Neural progenitor cell (in vitro differentiated cells): ENCODE measurements at regions not wholly inside any gene's neighbourhood (a gene's known extent, or its start where the extent isn't known, plus 50 kb on each side); places are given as distances from the start of the nearest gene placed in this dataset.

Experiments
- DNase-seq: peaks from one replicate; pipeline ENCODE4 v3.0.0-alpha.2; 2016; ENCODE audit warnings: low spot score
- H2AFZ ChIP-seq: fragments of 200-600 bp; sonication (generic); replicated peaks from 2 replicates; pipeline ENCODE4 v1.6.1; 2016; ENCODE audit warnings: antibody characterized with exemption
- H3F3A ChIP-seq: fragments of 200-600 bp; sonication (generic); 2 replicates; pipeline ENCODE4 v1.6.1; 2016; ENCODE audit warnings: antibody characterized with exemption, low read depth
- H3K27ac ChIP-seq: fragments of 200-600 bp; sonication (generic); 2 replicates; pipeline ENCODE4 v1.5.1; 2016; ENCODE audit warnings: mild to moderate bottlenecking
- H3K27me3 ChIP-seq: fragments of 200-600 bp; sonication (generic); 2 replicates; pipeline ENCODE4 v1.6.1; 2016; ENCODE audit warnings: mild to moderate bottlenecking, moderate library complexity
- H3K36me3 ChIP-seq: fragments of 200-600 bp; sonication (generic); 2 replicates; pipeline ENCODE4 v1.5.1; 2016
- H3K4me1 ChIP-seq: fragments of 200-600 bp; sonication (generic); 2 replicates; pipeline ENCODE4 v1.6.1; 2016; ENCODE audit warnings: mixed run types
- H3K4me2 ChIP-seq: fragments of 200-600 bp; sonication (generic); 2 replicates; pipeline ENCODE4 v1.6.1; 2016
- H3K4me3 ChIP-seq: fragments of 200-600 bp; sonication (generic); 2 replicates; pipeline ENCODE4 v1.5.1; 2016
- H3K79me2 ChIP-seq: fragments of 200-600 bp; sonication (generic); 2 replicates; pipeline ENCODE4 v1.6.1; 2016; ENCODE audit warnings: low read depth
- H3K9ac ChIP-seq: fragments of 200-600 bp; sonication (generic); 2 replicates; pipeline ENCODE4 v1.6.1; 2016
- H3K9me3 ChIP-seq: fragments of 200-600 bp; sonication (generic); 2 replicates; pipeline ENCODE4 v1.5.1; 2016; ENCODE audit warnings: low read depth
- H4K20me1 ChIP-seq: fragments of 200-600 bp; sonication (generic); 2 replicates; pipeline ENCODE4 v1.6.1; 2016; ENCODE audit warnings: low read depth
- H3K27ac Mint-ChIP-seq: 3 replicates; pipeline ENCODE4 v1.8.0; 2021; ENCODE audit warnings: mixed read lengths
- H3K27me3 Mint-ChIP-seq: 2 replicates; pipeline ENCODE4 v1.8.0; 2022; ENCODE audit warnings: low read depth, mild to moderate bottlenecking, inconsistent platforms, moderate library complexity, mixed read lengths; ENCODE audit not compliant: insufficient read depth
- H3K36me3 Mint-ChIP-seq: 3 replicates; pipeline ENCODE4 v1.8.0; 2021; ENCODE audit warnings: mixed read lengths
- H3K4me1 Mint-ChIP-seq: 3 replicates; pipeline ENCODE4 v1.8.0; 2021; ENCODE audit warnings: mixed read lengths
- H3K4me3 Mint-ChIP-seq: 3 replicates; pipeline ENCODE4 v1.8.0; 2021; ENCODE audit warnings: mild to moderate bottlenecking, moderate library complexity, mixed read lengths
- H3K9me3 Mint-ChIP-seq: 3 replicates; pipeline ENCODE4 v1.8.0; 2020; ENCODE audit warnings: mixed read lengths
- EZH2 ChIP-seq: fragments of 200-600 bp; sonication (generic); IDR thresholded peaks from 2 replicates; pipeline ENCODE4 v1.6.1; 2017; ENCODE audit warnings: antibody characterized with exemption, mild to moderate bottlenecking, moderate library complexity
- EZH2phosphoT487 ChIP-seq: fragments of 200-600 bp; sonication (generic); IDR thresholded peaks from 2 replicates; pipeline ENCODE4 v1.6.1; 2017; ENCODE audit warnings: antibody characterized with exemption
- TF ChIP-seq, protein P1 (sequence below): fragments of 200-600 bp; sonication (generic); IDR thresholded peaks from 2 replicates; pipeline ENCODE4 v1.5.1; 2017; ENCODE audit warnings: antibody characterized with exemption, mild to moderate bottlenecking

DNA sequence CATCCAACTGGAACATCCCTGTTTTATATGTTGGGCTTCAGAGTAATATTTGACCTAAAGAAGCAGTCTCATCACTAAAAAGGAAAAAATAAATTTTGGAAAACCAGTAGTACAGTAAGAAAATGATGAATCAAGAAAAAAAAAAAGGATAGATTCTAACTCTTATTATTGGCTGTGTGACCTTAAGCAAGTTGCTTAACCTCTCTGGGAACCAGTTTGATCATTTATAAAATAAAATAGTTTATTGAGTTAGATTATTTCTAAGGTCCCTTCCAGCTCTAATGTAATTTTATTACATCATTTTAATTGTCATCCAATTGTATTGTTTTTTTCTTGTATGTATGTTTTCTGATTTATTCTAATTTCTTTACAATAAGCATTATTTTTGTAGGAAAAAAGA lies 127.0 kb downstream of the PRELID2 start:
- Mint-ChIP-seq H3K9me3 (no peaks in the 10 kb centered on the region), H3K27me3 (no peaks in the 10 kb centered on the region), H3K4me3 (no peak overlapping the region), H3K27ac (no peak overlapping the region), H3K36me3 (no peaks in the 10 kb centered on the region), H3K4me1 (peaks cover 5% of the 10 kb centered on the region)
- no peaks in the 10 kb centered on the region for H3K27me3 ChIP-seq
- no peak overlapping the region for H3K27ac ChIP-seq
- no peaks in the 10 kb centered on the region for H3F3A ChIP-seq
- no peak overlapping the region for H3K4me3 ChIP-seq
- H3K36me3 ChIP-seq, result no peaks in the 10 kb centered on the region
- H4K20me1 ChIP-seq, result no peaks in the 10 kb centered on the region
- H3K9ac ChIP-seq, result no peak overlapping the region
- H2AFZ ChIP-seq, result no peak overlapping the region
- no peaks in the 10 kb centered on the region for H3K79me2 ChIP-seq
- no peak for DNase-seq
- no peaks in the 10 kb centered on the region for H3K9me3 ChIP-seq
- H3K4me1 ChIP-seq, result no peaks in the 10 kb centered on the region
- no peak overlapping the region for H3K4me2 ChIP-seq
- no peak for TF ChIP-seq EZH2
- no peak for TF ChIP-seq EZH2phosphoT487
- TF ChIP-seq, protein P1, sequence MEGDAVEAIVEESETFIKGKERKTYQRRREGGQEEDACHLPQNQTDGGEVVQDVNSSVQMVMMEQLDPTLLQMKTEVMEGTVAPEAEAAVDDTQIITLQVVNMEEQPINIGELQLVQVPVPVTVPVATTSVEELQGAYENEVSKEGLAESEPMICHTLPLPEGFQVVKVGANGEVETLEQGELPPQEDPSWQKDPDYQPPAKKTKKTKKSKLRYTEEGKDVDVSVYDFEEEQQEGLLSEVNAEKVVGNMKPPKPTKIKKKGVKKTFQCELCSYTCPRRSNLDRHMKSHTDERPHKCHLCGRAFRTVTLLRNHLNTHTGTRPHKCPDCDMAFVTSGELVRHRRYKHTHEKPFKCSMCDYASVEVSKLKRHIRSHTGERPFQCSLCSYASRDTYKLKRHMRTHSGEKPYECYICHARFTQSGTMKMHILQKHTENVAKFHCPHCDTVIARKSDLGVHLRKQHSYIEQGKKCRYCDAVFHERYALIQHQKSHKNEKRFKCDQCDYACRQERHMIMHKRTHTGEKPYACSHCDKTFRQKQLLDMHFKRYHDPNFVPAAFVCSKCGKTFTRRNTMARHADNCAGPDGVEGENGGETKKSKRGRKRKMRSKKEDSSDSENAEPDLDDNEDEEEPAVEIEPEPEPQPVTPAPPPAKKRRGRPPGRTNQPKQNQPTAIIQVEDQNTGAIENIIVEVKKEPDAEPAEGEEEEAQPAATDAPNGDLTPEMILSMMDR, result no peak

GRCh38 chr5:145704724-145705123 lies 130.4 kb downstream of the PRELID2 start:
- Histone ChIP-seq H3F3A (no peaks in the 10 kb centered on the region), H3K27me3 (no peaks in the 10 kb centered on the region)
- no peaks in the 10 kb centered on the region for H3K27me3 Mint-ChIP-seq

GRCh38 chr5:145703856-145704255 lies 131.3 kb downstream of the PRELID2 start:
- Histone ChIP-seq H3K4me3 (no peak overlapping the region), H3F3A (no peaks in the 10 kb centered on the region), H3K4me1 (no peaks in the 10 kb centered on the region), H3K27me3 (no peaks in the 10 kb centered on the region), H3K9ac (no peak overlapping the region), H3K79me2 (no peaks in the 10 kb centered on the region), H4K20me1 (no peaks in the 10 kb centered on the region), H2AFZ (no peak overlapping the region), H3K36me3 (no peaks in the 10 kb centered on the region), H3K9me3 (no peaks in the 10 kb centered on the region), H3K27ac (no peak overlapping the region), H3K4me2 (no peak overlapping the region)
- no peak for DNase-seq
- Mint-ChIP-seq H3K27me3 (no peaks in the 10 kb centered on the region), H3K4me3 (no peak overlapping the region), H3K36me3 (no peaks in the 10 kb centered on the region), H3K4me1 (peaks cover 5% of the 10 kb centered on the region), H3K27ac (no peak overlapping the region), H3K9me3 (no peaks in the 10 kb centered on the region)
- no peak for TF ChIP-seq EZH2phosphoT487
- TF ChIP-seq EZH2, result no peak
- TF ChIP-seq, protein P1, result no peak

More at GRCh38 chr5:145704724-145705123, 130.4 kb downstream of the PRELID2 start:
- H4K20me1 ChIP-seq, result no peaks in the 10 kb centered on the region
- no peak overlapping the region for H3K4me2 ChIP-seq
- no peaks in the 10 kb centered on the region for H3K36me3 ChIP-seq
- no peaks in the 10 kb centered on the region for H3K4me1 ChIP-seq
- TF ChIP-seq EZH2, result no peak
- TF ChIP-seq, protein P1, result no peak
- TF ChIP-seq EZH2phosphoT487, result no peak
- no peak overlapping the region for H3K9ac ChIP-seq
- Mint-ChIP-seq H3K4me1 (peaks cover 5% of the 10 kb centered on the region), H3K9me3 (no peaks in the 10 kb centered on the region), H3K4me3 (no peak overlapping the region), H3K27ac (no peak overlapping the region), H3K36me3 (no peaks in the 10 kb centered on the region)
- no peaks in the 10 kb centered on the region for H3K9me3 ChIP-seq
- H3K27ac ChIP-seq, result no peak overlapping the region
- H3K79me2 ChIP-seq, result no peaks in the 10 kb centered on the region
- DNase-seq, result peak; percentile 6
- no peak overlapping the region for H3K4me3 ChIP-seq
- H2AFZ ChIP-seq, result no peak overlapping the region
